GM21529 (cell line): ENCODE measurements at regions not wholly inside any gene's neighbourhood (a gene's known extent, or its start where the extent isn't known, plus 50 kb on each side); places are given as distances from the start of the nearest gene placed in this dataset.

Experiments used
- ATAC-seq: cut with Tn5 transposase; IDR thresholded peaks from one replicate; pipeline ENCODE4 v1.9.1; 2021; ENCODE audit not compliant: unreplicated experiment

DNA sequence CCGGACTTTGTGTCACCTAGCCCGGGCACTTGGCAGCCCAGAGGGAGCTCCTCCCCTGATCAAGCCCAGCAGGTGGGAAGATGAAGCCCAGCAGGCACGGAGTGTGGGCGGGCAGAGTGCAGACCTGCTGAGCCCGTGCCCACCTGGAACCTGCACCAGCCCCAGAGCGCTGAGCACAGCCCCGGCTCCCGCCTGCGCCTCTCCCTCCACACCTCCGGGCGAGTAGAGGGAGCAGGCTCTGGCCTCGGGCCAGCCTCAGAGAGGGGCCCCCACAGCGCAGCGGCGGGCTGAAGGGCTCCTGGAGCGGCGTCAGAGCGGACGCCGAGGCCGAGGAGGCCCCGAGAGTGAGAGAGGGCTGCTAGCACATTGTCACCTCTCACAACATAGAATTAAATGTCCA lies 257.7 kb downstream of the VGLL3 start:
- ATAC-seq = no peak

DNA sequence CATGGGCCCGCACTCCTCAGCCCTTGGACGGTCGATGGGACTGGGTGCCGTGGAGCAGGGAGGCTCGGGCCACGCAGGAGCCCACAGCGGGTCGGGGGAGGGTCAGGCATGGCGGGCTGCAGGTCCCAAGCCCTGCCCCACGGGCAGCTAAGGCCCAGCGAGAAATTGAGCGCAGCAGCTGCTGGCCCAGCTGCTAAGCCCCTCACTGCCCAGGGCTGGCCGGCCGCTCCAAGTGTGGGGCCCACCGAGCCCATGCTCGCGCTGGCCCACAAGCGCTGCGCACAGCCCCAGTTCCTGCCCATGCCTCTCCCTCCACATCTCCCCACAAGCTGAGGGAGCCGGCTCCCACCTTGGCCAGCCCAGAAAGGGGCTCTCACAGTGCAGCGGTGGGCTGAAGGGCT lies 259.4 kb downstream of the VGLL3 start:
- no peak for ATAC-seq

DNA sequence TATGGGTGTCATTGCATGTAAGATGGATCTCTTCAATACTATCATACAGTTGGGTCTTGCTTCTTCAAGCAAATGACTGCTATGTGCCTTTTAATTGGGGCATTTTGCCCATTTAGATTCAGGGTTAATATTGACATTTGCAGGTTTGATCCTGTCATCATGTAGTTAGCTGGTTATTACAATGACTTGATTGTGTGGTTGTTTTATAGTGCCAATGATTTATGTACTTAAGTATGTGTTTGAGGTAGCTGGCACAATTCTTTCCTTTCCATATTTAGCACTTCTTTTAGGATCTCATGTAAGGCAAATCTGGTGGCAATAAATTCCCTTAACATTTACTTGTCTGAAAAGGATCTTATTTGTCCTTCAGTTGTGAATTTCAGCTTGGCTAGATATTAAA lies 267.5 kb downstream of the VGLL3 start:
- no peak for ATAC-seq

DNA sequence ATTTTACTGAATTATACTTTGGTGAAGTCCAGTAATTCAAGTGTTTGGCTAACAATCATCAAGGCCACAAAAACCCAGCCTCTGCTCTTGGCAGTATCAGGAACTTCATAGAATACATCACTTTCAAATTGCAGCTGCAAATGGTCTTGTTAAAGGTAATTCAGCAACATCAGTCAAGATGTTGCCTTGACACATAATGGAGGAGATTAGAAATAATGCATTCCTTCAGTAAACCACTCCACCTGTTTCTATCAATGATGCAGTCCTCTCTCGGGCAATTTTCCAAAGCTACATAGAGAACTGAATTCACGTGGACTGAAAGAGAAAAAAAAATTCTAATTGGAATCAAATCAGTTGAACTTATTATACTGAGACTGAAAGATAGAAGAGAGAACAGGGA lies 279.3 kb downstream of the VGLL3 start:
- no peak for ATAC-seq

DNA sequence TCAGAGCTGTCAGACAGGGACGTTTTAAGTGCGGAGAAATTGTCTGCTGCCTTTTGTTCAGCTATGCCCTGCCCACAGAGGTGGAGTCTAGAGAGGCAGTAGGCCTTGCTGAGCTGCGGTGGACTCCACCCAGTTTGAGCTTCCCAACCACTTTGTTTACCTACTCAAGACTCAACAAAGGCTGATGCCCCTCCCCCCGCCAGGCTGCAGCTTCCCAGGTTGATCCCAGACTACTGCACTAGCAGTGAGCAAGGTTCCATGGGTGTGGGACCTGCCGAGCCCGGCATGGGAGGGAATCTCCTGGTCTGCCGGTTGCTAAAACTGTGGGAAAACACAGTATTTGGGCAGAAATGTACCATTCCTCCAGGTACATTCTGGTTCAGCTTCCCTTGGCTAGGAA lies 282.1 kb downstream of the VGLL3 start:
- no peak for ATAC-seq

DNA sequence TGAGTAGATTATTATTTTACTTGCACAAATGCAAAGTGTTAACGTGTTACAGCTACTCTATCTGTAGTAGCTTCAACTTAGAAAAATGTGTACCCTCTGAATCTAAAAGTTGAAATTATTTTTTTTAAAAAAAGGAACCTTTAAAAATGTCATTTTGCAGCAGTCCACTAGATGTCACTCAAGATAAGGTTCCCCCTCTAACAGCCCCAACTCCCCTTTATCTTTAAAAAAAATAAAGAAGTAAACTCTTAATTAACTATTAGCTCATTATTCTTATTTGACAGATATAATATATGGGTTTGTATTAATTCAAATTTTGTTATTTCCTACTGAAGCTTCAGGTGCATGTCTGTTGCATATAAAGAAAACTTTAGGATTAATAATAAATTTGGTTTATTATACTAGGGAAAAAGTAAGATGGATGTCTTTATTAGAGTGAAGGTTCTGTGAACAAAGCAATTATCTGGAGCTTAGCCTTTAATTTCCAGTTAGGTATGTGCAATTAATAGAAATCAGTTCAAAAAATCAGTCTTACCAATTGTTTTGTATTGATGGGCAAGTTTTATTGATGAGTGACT lies 288.5 kb downstream of the VGLL3 start:
- no peak for ATAC-seq

DNA sequence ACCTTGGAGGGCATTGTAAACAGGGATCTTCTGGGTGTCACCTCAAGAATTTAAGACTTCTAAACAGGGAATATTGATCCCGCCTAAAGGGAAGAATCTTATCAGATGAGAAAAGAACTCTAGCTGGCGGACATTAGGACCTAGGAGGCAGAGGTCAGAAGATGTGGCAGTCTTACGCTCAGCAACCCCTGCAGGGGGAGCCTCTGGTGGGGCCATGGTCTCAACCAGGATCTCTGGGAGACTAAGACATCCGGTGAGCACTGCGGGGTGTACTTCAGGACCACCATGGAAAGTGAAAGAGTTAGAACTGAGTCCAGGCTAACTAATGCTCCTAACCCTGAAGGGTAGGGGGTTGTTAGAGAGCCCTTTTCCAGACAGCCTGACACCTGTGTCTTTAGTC lies 295.2 kb downstream of the VGLL3 start:
- no peak for ATAC-seq

DNA sequence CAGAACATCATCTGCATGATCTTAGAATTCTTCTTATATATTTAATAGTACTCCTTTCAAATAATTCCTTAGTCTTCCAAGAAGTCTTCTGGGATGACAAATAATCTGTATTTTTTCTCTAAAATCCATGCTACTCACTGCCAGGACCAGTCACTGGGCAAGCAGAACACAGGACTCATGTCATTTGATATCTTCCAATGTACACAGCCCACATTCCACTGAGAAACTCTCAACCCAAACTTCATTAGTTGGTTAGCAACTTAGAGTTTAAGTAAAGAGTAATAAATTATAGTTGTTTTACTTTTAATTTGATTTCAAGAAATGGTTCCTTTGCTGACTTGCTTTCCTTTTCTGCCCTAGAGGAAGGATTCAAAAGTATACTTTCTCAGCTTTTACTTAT lies 317.0 kb downstream of the VGLL3 start:
- no peak for ATAC-seq

DNA sequence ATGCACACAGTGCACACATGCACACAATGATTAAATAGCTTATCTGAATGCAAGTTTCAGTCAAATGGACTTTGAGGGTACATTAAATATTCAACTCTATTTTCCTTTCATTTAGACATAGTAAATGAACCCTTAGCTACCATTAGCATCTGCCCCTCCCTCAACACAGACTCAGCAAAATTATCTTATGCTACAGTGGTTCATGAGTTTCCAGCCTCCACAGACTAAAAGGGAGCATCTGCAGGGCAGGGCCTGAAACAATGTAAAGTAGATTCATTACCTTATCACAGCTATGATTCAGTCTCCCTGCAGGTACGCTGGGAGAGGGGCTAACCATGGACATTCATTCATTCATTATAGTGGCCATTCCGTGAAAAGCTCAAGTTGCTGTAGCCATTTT lies 329.1 kb downstream of the VGLL3 start:
- ATAC-seq = no peak

DNA sequence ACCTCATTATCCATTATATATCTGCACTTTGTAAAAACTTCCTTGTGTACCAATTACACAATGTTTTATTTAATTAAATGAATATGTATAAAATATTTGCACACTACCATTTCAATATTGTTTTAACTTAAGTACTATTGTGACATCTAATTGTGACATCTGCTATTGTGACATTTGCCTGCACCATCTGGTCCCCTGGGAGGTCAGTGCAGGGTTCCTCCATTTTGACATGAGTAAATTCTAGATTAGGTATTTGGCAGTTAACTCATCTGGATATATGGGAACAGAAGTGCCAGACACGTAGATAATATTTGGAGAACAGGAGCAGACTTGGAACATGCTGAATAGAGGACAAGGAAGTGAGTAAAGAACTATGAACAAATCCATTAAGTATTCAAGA lies 332.1 kb downstream of the VGLL3 start:
- ATAC-seq = no peak

DNA sequence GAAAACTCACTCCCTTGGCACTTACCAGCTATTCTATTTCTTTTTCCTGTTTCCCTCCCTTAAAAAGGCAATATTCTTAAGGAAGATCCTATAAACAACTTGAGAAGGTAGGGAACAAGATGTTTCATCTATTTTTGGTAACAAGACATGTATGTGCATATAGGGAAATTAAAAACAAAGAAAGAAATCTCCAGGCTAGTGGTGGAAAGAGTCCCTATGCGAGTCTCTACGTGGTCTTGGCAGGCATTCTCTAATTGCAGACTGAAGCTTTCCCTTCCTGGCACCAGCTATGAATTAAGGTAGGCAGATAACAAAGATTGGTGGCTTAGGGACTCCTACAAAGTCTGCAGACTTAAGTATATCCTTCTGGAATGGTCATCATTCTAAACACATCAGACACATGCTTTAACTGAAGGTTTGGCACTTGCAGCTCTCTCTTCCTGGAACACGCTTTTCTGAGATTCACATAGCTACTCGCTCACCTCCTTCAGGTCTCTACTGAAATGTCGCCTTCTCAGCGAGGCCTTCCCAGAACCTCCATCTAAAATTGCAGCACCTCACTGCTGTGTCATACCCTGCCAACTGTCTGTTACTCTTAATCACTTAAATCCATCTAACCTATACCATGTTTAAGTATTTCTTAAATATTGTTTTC lies 336.0 kb downstream of the VGLL3 start:
- ATAC-seq = no peak

DNA sequence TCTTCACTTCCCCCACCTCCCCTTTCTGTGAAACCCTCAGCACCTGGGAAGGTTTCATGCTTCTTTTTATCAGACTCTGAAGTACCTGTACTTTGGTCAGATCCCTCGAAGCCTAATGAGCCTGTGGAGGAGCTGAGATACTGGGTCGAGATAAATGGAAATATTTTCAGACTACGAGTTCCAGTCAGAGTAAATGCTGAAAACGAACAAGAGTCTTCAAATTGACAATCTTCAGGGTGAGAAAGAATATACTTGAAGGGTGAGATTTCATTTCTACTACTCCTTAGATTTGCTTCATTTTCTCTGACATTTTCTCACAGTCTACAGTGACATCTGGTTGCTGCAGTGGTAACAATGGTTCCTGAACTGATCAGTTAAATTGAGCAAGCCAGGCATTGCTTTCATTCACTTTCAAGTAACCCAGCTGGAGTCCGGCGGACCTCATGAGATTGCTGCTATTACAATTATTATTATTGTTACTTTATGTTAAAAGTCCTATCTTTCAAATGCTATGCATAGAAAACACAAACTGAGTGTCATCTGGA lies 337.2 kb downstream of the VGLL3 start:
- no peak for ATAC-seq

DNA sequence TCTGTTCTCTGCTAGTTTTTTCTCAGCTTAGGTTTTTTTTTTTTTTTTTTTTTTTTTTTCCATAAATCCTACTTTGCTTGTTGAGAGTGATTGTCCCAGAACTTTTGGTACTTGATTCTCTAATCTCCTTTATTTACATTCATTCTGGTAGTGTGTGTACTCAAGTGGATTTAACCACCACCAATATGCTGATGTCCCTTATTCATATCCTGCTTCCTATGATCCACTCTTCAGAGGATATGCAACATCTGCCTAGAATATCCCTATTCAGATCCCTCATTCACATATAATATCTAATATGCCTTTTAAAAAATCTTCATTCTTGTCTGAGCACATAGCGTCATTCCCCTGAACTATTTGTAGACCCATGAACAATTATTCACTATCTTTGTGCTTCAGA lies 342.9 kb downstream of the VGLL3 start:
- ATAC-seq = no peak

DNA sequence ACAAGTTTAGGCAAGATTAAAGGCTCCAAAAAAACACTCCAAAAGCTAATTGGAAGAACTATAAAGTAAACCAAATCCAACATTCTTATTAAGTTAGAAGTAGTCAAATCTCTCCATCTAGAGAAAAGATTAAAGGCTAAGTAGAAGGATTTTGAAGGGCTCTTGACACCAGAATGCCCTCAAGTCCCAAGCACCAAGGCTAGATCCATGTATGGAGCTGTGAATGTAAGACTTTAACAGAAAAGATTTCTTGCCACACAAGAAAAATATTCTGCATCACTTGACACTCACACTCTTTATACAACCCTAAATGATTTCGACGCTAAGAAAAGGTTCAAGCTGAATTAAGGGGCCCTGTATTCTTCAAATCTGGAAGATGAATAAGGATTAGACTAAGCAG lies 345.2 kb downstream of the VGLL3 start:
- no peak for ATAC-seq

DNA sequence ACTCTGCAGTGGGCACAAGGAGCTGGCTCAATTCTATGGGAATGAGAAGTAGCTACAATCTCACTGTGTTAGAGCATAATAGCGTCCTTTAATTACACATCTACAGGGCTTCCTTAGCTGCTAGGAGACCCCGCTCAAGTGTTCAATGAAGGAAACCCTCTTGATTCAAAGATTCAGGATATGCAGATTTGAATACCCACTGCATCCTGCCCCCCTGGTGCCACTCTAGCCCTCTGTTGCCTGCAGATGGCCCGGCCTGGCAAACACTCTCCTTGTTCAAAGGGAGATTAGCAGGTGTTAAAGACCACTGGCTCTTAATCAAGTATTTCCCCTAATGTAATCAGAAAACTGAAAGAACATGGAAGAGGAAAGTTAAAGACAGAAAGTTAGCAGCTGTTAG lies 356.6 kb downstream of the VGLL3 start:
- no peak for ATAC-seq

DNA sequence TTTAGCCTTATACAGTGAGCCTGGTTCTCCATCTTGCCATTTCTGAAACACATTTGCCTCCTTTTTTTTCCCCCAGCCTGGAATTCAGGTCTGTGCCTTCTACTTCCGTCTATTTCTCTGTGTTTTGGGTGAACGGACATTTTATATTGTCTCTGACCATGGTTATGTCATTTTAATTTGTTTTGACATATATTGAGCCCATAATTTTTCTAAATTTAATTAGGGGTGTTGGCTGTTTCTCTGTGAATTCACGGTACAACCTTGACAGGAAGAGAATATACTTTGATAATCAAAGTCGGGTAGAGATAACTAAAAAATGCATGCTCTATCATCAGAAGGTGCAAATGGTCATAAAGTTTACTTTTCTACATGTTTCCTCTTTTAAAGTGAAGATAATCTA lies 361.4 kb downstream of the VGLL3 start:
- ATAC-seq = no peak

DNA sequence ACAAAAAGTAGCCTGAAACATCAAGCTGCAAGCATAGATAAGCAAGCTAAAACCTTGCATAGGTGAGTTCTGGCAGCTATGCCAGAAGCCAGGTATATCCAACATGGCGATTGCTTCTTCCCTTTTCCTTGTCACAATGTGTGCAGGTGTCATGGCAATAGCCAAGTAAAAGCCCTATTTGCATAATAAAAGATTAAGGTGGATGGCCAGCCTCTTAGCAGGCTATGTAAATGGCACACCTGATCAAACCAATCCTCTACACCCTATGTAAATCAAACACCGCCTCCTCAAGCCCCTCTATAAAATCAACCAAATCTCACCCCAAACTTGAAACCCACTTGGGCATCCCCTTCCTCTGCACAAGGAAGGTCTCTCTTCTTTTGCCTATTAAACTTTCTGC lies 366.8 kb downstream of the VGLL3 start:
- no peak for ATAC-seq

DNA sequence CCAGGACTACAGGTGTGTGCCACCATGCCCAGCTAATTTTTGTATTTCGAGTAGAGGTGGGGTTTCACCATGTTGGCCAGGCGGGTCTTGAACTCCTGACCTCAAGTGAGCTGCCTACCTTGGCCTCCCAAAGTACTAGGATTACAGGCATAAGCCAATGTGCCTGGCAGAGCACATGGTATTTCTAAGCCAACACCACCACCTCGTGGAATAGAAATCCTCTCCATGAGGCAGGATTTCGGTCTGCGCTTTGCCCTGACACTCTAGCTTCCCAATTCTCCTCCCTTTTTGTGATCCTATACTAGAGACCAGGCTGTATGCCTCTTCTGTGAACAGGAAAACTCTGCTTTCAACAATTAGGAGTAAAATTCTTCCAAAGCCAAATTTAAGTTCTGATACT lies 372.2 kb downstream of the VGLL3 start:
- ATAC-seq = no peak

DNA sequence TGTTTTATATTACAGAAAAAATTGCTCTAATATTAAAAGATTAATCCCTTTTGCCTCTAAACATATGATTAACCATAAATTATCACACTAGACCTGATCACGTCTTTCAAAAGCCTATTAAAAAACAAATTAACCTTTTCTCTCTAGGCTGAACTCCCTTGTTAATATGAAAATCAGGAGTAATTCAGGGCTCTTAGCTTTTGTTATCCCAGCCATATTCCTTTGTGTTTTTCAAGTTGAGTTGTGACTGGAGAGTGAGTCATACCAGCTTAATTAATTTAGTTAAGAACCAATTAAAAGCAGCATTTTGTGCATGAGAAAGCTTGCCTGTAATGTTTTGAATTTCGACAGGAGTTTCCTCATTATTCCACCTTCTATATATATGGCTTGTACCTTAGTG lies 385.8 kb downstream of the VGLL3 start:
- no peak for ATAC-seq

DNA sequence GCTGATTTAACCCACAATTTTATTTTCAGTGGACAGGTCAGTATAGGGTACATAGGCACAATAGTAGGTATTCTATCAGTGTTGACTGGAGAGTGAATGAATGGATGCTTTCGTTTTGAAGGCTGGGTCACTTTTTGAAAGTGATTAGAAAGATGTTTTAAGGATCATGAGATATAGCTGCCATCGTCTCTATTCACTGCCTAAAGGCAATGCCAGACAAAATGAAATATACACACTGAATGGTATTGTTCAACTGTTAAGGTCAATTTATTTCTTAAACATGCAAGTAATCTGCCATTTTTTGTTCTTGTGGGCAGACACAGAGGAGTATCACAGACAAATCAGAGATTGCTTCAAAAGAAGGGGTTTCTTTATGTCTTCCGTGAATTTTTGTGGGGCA lies 395.3 kb downstream of the VGLL3 start:
- no peak for ATAC-seq

DNA sequence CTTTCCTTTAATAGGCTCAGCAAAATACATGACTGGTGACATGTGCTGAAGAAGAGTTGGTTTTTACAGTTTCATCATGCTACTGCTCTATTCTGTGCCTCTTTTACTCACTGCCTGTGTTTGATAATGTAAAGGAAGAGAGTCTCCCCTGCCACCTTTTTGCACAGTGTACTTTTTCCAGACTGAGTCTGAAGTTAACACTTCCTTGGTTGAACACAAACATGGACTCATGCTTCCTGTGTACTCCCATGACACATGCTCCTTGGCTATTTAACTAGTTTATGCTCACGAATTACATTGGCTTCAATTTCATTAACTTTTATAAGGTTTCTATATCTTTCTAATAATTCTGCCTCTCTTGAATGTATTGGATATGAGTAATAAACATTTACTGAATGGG lies 396.1 kb downstream of the VGLL3 start:
- ATAC-seq = no peak

DNA sequence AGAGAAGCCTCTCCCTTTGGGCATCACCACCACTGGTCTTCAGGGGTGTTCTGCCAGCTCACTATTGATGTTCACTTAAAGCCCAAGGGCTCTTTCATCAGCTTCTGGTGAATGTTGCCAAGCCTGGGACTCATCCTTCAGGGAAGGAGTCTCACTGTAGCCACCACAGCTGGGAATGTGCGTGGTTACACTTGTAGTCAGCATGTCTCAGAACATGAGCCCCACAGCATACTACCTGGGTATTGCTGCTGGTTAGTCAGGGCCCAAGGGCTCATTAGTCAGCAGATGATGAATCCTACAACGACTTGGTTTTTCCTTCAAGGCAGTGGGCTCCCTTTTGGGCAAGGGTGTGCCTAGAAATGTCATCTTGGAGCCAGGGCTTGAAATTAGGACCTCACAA lies 412.9 kb downstream of the VGLL3 start:
- ATAC-seq = no peak

DNA sequence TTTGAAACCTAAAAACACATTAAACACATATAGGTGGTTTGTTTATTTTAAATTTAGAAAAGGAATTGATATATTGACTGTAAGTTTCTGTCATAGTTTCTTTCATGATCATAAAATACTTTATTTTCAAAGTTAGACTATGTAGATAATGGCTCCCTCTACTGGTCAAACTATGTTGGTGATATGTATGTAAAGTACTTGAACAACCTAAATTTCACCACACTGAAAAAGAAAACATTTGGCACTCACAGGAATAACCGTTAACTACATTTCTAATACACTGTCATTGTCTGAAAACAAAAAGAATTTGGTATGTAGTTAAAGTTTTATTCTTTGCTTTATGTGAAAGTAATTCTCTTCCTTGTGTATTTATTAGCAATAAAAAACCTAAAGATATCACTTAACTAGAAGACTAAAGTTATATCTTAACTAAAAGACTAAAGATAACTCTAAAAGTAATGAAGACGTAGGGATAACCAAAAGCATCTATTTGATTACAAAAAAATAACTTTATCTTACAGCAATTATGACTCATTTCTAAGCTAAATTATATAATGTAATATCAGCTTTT lies 427.5 kb downstream of the VGLL3 start:
- no peak for ATAC-seq
